ENCODE measurements at regions not wholly inside any gene's neighbourhood (a gene's known extent, or its start where the extent isn't known, plus 50 kb on each side); places are given as distances from the start of the nearest gene placed in this dataset.
A peak's percentile ranks its signal among the peaks of the same experiment; 100 is the strongest.

DNA sequence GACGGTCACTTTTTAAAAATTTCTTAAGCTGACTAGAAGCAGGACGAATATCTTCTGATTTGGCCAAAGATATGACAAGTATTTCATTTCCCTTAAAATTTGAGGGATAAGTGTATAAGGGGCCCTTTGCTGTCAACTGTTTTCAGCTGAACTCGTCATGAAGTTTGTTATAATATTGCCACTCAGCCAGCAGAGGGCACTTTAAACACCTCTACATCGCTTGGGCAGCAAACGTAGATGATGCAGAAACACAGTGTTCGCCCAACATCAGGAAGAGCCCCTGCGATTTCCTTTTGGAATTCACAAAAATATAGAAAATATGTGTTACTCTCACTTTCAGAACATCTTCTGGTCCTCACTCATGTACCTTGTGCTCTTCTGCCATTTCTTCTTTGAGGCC lies 435.7 kb upstream of the FMR1 start:
- BruUV-seq (replicated peaks), result no TSS peak
- RAD21 ChIA-PET (ENCODE audit: low non-redundant PET in 1 of 2, low total read pairs in 2 of 2, uncharacterized antibody in 2 of 2, unreplicated experiment in 2 of 2), result no interaction called here

DNA sequence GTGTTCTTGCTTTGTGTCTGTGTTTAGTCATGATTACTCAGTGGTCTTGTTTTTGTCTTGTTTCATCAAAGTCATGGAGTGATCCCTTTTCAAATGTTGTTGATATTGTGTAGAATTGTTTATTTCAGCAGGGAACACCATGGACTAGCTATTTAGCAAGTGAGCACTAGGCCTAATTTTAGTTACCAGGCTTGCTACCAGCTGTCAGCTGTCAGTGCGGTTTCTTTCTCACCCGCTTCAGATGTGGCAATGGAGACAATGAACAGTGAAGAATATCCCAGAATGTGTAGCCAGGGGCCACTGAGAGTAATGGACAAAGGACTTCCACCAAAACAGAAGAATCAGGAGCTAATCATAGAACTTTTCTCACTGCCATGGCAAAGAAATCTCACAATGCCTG lies 432.8 kb upstream of the FMR1 start:
- no peak overlapping the region for H3K4me2 ChIP-seq (ENCODE audit: low read length)
- no peak overlapping the region for H3K9ac ChIP-seq (ENCODE audit: low read length)
- H3K9me2 ChIP-seq (ENCODE audit: insufficient read depth), result no peaks in the 10 kb centered on the region
- H3K79me2 ChIP-seq (ENCODE audit: insufficient read depth, low read length), result no peaks in the 10 kb centered on the region
- CTCF ChIA-PET, result no interaction called here
- no peaks in the 10 kb centered on the region for H3K36me3 ChIP-seq (ENCODE audit: control insufficient read depth in 1 of 2, insufficient read depth in 2 of 2, low read length in 2 of 2)
- H3K4me3 ChIP-seq (replicated peaks in 1 of 2; ENCODE audit: low read depth in 1 of 2, low read length in 2 of 2), result no peak overlapping the region
- no peak for ATAC-seq
- H2AFZ ChIP-seq (ENCODE audit: low read depth, low read length, poor library complexity, severe bottlenecking), result no peak overlapping the region
- TF ChIP-seq EZH2 (IDR thresholded peaks at IDR 0.05) (no peak), TCF7L2 (IDR thresholded peaks at IDR 0.05; ENCODE audit: borderline replicate concordance, extremely low read depth, insufficient read depth, insufficient read length) (no peak), SIN3A (IDR thresholded peaks at IDR 0.05; ENCODE audit: low read depth) (no peak), POLR2AphosphoS5 (IDR thresholded peaks at IDR 0.05; ENCODE audit: low read depth, low read length) (no peak), SP1 (IDR thresholded peaks at IDR 0.05; ENCODE audit: low read depth) (no peak), JUND (IDR thresholded peaks at IDR 0.05) (no peak), ZFX (IDR thresholded peaks at IDR 0.05) (no peak), POLR2A (IDR thresholded peaks at IDR 0.05; ENCODE audit: borderline replicate concordance, extremely low read depth, insufficient read depth, insufficient read length) (no peak), CBX3 (IDR thresholded peaks at IDR 0.05; ENCODE audit: low read depth) (no peak)
- no peak for DNase-seq (ENCODE audit: low read depth, low spot score)
- no peaks in the 10 kb centered on the region for H3K27me3 ChIP-seq (ENCODE audit: insufficient read depth, low read length)
- no peaks in the 10 kb centered on the region for H4K20me1 ChIP-seq (ENCODE audit: insufficient read depth)
- intact Hi-C loops (cut with micrococcal nuclease), result no loop called here
- BruUV-seq (replicated peaks), result no TSS peak
- RAD21 ChIA-PET (ENCODE audit: low non-redundant PET in 1 of 2, low total read pairs in 2 of 2, uncharacterized antibody in 2 of 2, unreplicated experiment in 2 of 2), result no interaction called here
- no peaks in the 10 kb centered on the region for H3K9me3 ChIP-seq (ENCODE audit: control insufficient read depth in 1 of 2, insufficient read depth in 1 of 2, low read depth in 1 of 2, low read length in 2 of 2)
- H3K4me1 ChIP-seq (ENCODE audit: control insufficient read depth in 1 of 2, insufficient read depth in 2 of 2, low read length in 2 of 2), result no peaks in the 10 kb centered on the region
- POLR2A ChIA-PET, result no interaction called here
- H3K27ac ChIP-seq (ENCODE audit: low read depth, low read length), result no peak overlapping the region

More for the DNA sequence above, 435.7 kb upstream of the FMR1 start:
- no peak overlapping the region for H3K27ac ChIP-seq (ENCODE audit: low read depth, low read length)
- H3K9me2 ChIP-seq (ENCODE audit: insufficient read depth), result no peaks in the 10 kb centered on the region
- H2AFZ ChIP-seq (ENCODE audit: low read depth, low read length, poor library complexity, severe bottlenecking), result no peak overlapping the region
- ATAC-seq (no peak), DNase-seq (ENCODE audit: low read depth, low spot score) (no peak)
- no peak overlapping the region for H3K4me2 ChIP-seq (ENCODE audit: low read length)
- no peaks in the 10 kb centered on the region for H3K79me2 ChIP-seq (ENCODE audit: insufficient read depth, low read length)
- TF ChIP-seq CBX3 (IDR thresholded peaks at IDR 0.05; ENCODE audit: low read depth), result no peak
- TF ChIP-seq EZH2phosphoT487 (IDR thresholded peaks at IDR 0.05; ENCODE audit: borderline replicate concordance), result no peak
- TF ChIP-seq RAD21 (IDR thresholded peaks at IDR 0.05; ENCODE audit: low read depth), result no peak
- TF ChIP-seq, protein P1, sequence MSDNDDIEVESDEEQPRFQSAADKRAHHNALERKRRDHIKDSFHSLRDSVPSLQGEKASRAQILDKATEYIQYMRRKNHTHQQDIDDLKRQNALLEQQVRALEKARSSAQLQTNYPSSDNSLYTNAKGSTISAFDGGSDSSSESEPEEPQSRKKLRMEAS (IDR thresholded peaks at IDR 0.05), result no peak
- TF ChIP-seq, protein P2, sequence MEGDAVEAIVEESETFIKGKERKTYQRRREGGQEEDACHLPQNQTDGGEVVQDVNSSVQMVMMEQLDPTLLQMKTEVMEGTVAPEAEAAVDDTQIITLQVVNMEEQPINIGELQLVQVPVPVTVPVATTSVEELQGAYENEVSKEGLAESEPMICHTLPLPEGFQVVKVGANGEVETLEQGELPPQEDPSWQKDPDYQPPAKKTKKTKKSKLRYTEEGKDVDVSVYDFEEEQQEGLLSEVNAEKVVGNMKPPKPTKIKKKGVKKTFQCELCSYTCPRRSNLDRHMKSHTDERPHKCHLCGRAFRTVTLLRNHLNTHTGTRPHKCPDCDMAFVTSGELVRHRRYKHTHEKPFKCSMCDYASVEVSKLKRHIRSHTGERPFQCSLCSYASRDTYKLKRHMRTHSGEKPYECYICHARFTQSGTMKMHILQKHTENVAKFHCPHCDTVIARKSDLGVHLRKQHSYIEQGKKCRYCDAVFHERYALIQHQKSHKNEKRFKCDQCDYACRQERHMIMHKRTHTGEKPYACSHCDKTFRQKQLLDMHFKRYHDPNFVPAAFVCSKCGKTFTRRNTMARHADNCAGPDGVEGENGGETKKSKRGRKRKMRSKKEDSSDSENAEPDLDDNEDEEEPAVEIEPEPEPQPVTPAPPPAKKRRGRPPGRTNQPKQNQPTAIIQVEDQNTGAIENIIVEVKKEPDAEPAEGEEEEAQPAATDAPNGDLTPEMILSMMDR (IDR thresholded peaks at IDR 0.05 in 2 of 3, conservative IDR thresholded peaks at IDR 0.05 in 1 of 3; ENCODE audit: borderline replicate concordance in 1 of 3, insufficient read depth in 1 of 3, low read depth in 2 of 3, low read length in 2 of 3), result 0 out of 6 replicates have a peak, but pooled peaks of 1 of the 3 experiments have one; percentile 16
- no peaks in the 10 kb centered on the region for H3K36me3 ChIP-seq (ENCODE audit: control insufficient read depth in 1 of 2, insufficient read depth in 2 of 2, low read length in 2 of 2)
- ChIA-PET POLR2A (no interaction called here), CTCF (no interaction called here)
- H3K9me3 ChIP-seq (ENCODE audit: control insufficient read depth in 1 of 2, insufficient read depth in 1 of 2, low read depth in 1 of 2, low read length in 2 of 2), result no peaks in the 10 kb centered on the region
- H3K4me1 ChIP-seq (ENCODE audit: control insufficient read depth in 1 of 2, insufficient read depth in 2 of 2, low read length in 2 of 2), result no peaks in the 10 kb centered on the region
- H4K20me1 ChIP-seq (ENCODE audit: insufficient read depth), result no peaks in the 10 kb centered on the region
- intact Hi-C loops (cut with micrococcal nuclease), result no loop called here
- H3K27me3 ChIP-seq (ENCODE audit: insufficient read depth, low read length), result no peaks in the 10 kb centered on the region
- no peak overlapping the region for H3K4me3 ChIP-seq (replicated peaks in 1 of 2; ENCODE audit: low read depth in 1 of 2, low read length in 2 of 2)
- H3K9ac ChIP-seq (ENCODE audit: low read length), result no peak overlapping the region
